Uterus (tissue), 2 donors: ENCODE measurements at regions not wholly inside any gene's neighbourhood (a gene's known extent, or its start where the extent isn't known, plus 50 kb on each side); places are given as distances from the start of the nearest gene placed in this dataset.
"Not testable (repeated sequence)": the region's sequence is repeated elsewhere in the genome, so short reads cannot be mapped to it uniquely, and the experiment has no call there.

Experiments
- CTCF ChIP-seq, 4 experiments: fragments of 200-600 bp in 2 of 4; fragments of 450-650 bp in 2 of 4; sonication (generic) in 2 of 4; IDR thresholded peaks; one replicate each; pipeline ENCODE4 v1.5.1; 2016 to 2019; ENCODE audit warnings: antibody characterized with exemption in 4 of 4, mild to moderate bottlenecking in 2 of 4, moderate library complexity in 1 of 4
- POLR2A ChIP-seq, 2 donors: fragments of 450-650 bp; IDR thresholded peaks; one replicate each; pipeline ENCODE4 v1.6.1; 2016; ENCODE audit warnings: antibody characterized with exemption in 2 of 2, mild to moderate bottlenecking in 1 of 2, moderate library complexity in 1 of 2

GRCh38 chr20:52029129-52029528, 162.4 kb downstream of the ZFP64 start:
- not testable (repeated sequence) for TF ChIP-seq POLR2A, CTCF (IDR thresholded peaks at IDR 0.05)
